A673 (cell line): ENCODE measurements at regions not wholly inside any gene's neighbourhood (a gene's known extent, or its start where the extent isn't known, plus 50 kb on each side); places are given as distances from the start of the nearest gene placed in this dataset.

Experiments used
- EZH2 ChIP-seq: fragments of 200-600 bp; sonication (generic); IDR thresholded peaks from 2 replicates; pipeline ENCODE4 v1.6.1; 2017; ENCODE audit warnings: borderline replicate concordance, low read depth, mild to moderate bottlenecking, mixed read lengths, antibody characterized with exemption, low read length; ENCODE audit not compliant: poor library complexity, severe bottlenecking
- TF ChIP-seq, protein P1 (sequence below): fragments of 300-800, 200-600 bp; sonication (generic); conservative IDR thresholded peaks from 2 replicates; pipeline ENCODE4 v1.5.1; 2017; ENCODE audit warnings: low read depth, mild to moderate bottlenecking, antibody characterized with exemption, low read length, moderate library complexity, mixed read lengths

DNA sequence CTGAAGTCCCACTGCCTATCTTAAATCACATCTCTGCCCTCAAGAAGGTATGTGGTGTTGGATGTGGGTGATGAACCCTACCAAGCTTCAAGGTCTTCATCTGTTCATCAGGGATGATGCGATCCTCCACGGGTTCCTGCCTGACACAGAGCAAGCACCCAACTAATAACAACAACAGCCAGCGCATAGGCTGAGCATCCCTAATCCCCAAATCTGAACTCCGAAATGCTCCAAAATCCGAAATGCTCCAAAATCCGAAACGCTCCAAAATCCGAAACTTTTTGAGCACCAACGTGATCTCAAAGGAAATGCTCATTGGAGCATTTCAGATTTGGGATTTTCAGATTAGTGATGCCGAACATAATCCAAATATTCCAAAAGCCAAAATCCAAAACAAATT lies 238.9 kb upstream of the SDK2 start:
- TF ChIP-seq, protein P1, sequence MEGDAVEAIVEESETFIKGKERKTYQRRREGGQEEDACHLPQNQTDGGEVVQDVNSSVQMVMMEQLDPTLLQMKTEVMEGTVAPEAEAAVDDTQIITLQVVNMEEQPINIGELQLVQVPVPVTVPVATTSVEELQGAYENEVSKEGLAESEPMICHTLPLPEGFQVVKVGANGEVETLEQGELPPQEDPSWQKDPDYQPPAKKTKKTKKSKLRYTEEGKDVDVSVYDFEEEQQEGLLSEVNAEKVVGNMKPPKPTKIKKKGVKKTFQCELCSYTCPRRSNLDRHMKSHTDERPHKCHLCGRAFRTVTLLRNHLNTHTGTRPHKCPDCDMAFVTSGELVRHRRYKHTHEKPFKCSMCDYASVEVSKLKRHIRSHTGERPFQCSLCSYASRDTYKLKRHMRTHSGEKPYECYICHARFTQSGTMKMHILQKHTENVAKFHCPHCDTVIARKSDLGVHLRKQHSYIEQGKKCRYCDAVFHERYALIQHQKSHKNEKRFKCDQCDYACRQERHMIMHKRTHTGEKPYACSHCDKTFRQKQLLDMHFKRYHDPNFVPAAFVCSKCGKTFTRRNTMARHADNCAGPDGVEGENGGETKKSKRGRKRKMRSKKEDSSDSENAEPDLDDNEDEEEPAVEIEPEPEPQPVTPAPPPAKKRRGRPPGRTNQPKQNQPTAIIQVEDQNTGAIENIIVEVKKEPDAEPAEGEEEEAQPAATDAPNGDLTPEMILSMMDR: no peak
- TF ChIP-seq EZH2: no peak
